OCI-LY1 (cell line): ENCODE measurements at regions not wholly inside any gene's neighbourhood (a gene's known extent, or its start where the extent isn't known, plus 50 kb on each side); places are given as distances from the start of the nearest gene placed in this dataset.

Experiments used
- CTCF ChIP-seq: fragments of 200-600 bp; sonication (generic), shearing (Covaris generic); IDR thresholded peaks from 2 replicates; pipeline ENCODE4 v1.5.1; 2017; ENCODE audit warnings: mild to moderate bottlenecking, antibody characterized with exemption, low read length, moderate library complexity, mixed read lengths
- EZH2 ChIP-seq: fragments of 200-600 bp; sonication (generic), shearing (Covaris generic); IDR thresholded peaks from 2 replicates; pipeline ENCODE4 v1.8.0; 2017; ENCODE audit warnings: borderline replicate concordance, mixed run types, mild to moderate bottlenecking, antibody characterized with exemption, low read length, moderate library complexity, mixed read lengths

- no peak for TF ChIP-seq CTCF
- no peak for TF ChIP-seq EZH2
These were observed 309.8 kb upstream of the SETBP1 start for GRCh38 chr18:44370861-44371260.
